HepG2 (cell line): ENCODE measurements at regions not wholly inside any gene's neighbourhood (a gene's known extent, or its start where the extent isn't known, plus 50 kb on each side); places are given as distances from the start of the nearest gene placed in this dataset.

Experiments used
- AHR ChIP-seq: IDR thresholded peaks from 2 replicates; pipeline ENCODE4 v1.6.1; 2018; ENCODE audit warnings: missing genetic modification reagents, missing compliant biosample characterization
- ASH2L ChIP-seq: fragments of 300-600, 200-600 bp; sonication (generic); IDR thresholded peaks from 2 replicates; pipeline ENCODE4 v1.7.0; 2017; ENCODE audit warnings: low read depth, mild to moderate bottlenecking, moderate library complexity, mixed read lengths, low read length; ENCODE audit not compliant: insufficient read length
- EEA1 ChIP-seq: sonication (generic); formaldehyde crosslinking; IDR thresholded peaks from 2 replicates; pipeline ENCODE4 v1.5.1; 2020; ENCODE audit warnings: mild to moderate bottlenecking, missing genetic modification reagents, borderline replicate concordance
- MLXIP ChIP-seq: sonication (generic); formaldehyde crosslinking; IDR thresholded peaks from 2 replicates; pipeline ENCODE4 v1.9.0; 2021; ENCODE audit warnings: missing genetic modification reagents, borderline replicate concordance
- MXD3 ChIP-seq: IDR thresholded peaks from 2 replicates; pipeline ENCODE4 v1.6.1; 2016; ENCODE audit warnings: mild to moderate bottlenecking, missing biosample characterization, missing genetic modification reagents
- MXD4 ChIP-seq: IDR thresholded peaks from 2 replicates; pipeline ENCODE4 v1.6.1; 2016; ENCODE audit warnings: mild to moderate bottlenecking, missing biosample characterization, missing genetic modification reagents
- NFIB ChIP-seq: sonication (generic); formaldehyde crosslinking; IDR thresholded peaks from 2 replicates; pipeline ENCODE4 v1.9.0; 2021; ENCODE audit warnings: missing genetic modification reagents, mild to moderate bottlenecking, borderline replicate concordance
- PBX2 ChIP-seq: IDR thresholded peaks from 2 replicates; pipeline ENCODE4 v1.6.1; 2016; ENCODE audit warnings: control low read depth
- PHF20 ChIP-seq: sonication (generic); formaldehyde crosslinking; IDR thresholded peaks from 2 replicates; pipeline ENCODE4 v1.5.0; 2020; ENCODE audit warnings: mild to moderate bottlenecking, missing genetic modification reagents
- RFX5 ChIP-seq: IDR thresholded peaks from 2 replicates; pipeline ENCODE4 v1.6.1; 2011; ENCODE audit warnings: low read depth, low read length, improper control_type of control experiment
- SAP130 ChIP-seq: IDR thresholded peaks from 2 replicates; pipeline ENCODE4 v1.6.1; 2016; ENCODE audit warnings: low read depth
- TBP ChIP-seq: sonication (generic); formaldehyde crosslinking; IDR thresholded peaks from 2 replicates; pipeline ENCODE4 v1.5.0; 2020; ENCODE audit warnings: missing genetic modification reagents
- TMF1 ChIP-seq: sonication (generic); formaldehyde crosslinking; IDR thresholded peaks from 2 replicates; pipeline ENCODE4 v1.8.1; 2022; ENCODE audit warnings: low read depth, missing genetic modification reagents
- ZBTB34 ChIP-seq: sonication (generic); formaldehyde crosslinking; IDR thresholded peaks from 2 replicates; pipeline ENCODE4 v1.8.0; 2022; ENCODE audit warnings: mild to moderate bottlenecking, missing genetic modification reagents
- ZC3H13 ChIP-seq: sonication (generic); formaldehyde crosslinking; IDR thresholded peaks from 2 replicates; pipeline ENCODE4 v1.8.1; 2023; ENCODE audit warnings: mild to moderate bottlenecking, missing genetic modification reagents, moderate library complexity
- ZNF124 ChIP-seq: sonication (generic); formaldehyde crosslinking; IDR thresholded peaks from 2 replicates; pipeline ENCODE4 v1.4.0; 2020; ENCODE audit warnings: missing genetic modification reagents
- ZNF331 ChIP-seq: sonication (generic); formaldehyde crosslinking; IDR thresholded peaks from 2 replicates; pipeline ENCODE4 v1.4.0; 2020; ENCODE audit warnings: missing genetic modification reagents
- ZNF609 ChIP-seq: sonication (generic); formaldehyde crosslinking; IDR thresholded peaks from 2 replicates; pipeline ENCODE4 v1.4.0; 2020; ENCODE audit warnings: mild to moderate bottlenecking, missing genetic modification reagents, borderline replicate concordance
- ZNF629 ChIP-seq: sonication (generic); formaldehyde crosslinking; conservative IDR thresholded peaks from 2 replicates; pipeline ENCODE4 v1.5.0; 2020; ENCODE audit warnings: missing genetic modification reagents
- ZNF652 ChIP-seq: IDR thresholded peaks from 2 replicates; pipeline ENCODE4 v1.6.1; 2016; ENCODE audit warnings: low read depth, borderline replicate concordance
- ZNF746 ChIP-seq: sonication (generic); formaldehyde crosslinking; IDR thresholded peaks from 2 replicates; pipeline ENCODE4 v1.8.0; 2022; ENCODE audit warnings: mild to moderate bottlenecking, missing genetic modification reagents
- ZSCAN21 ChIP-seq: sonication (generic); formaldehyde crosslinking; IDR thresholded peaks from 2 replicates; pipeline ENCODE4 v1.8.0; 2022; ENCODE audit warnings: mild to moderate bottlenecking, missing genetic modification reagents, moderate library complexity, borderline replicate concordance

- no peak for TF ChIP-seq ZBTB34 (CRISPR knock-in tag)
- TF ChIP-seq NFIB (CRISPR knock-in tag): no peak
- peak; percentile 78 for TF ChIP-seq ZNF609
- no peak for TF ChIP-seq PHF20 (CRISPR knock-in tag)
- no peak; the same call in 1 of the 2 replicates for TF ChIP-seq SAP130
- no peak for TF ChIP-seq ASH2L
- TF ChIP-seq ZC3H13: no peak
- no peak for TF ChIP-seq PBX2 (CRISPR knock-in tag)
- no peak for TF ChIP-seq MLXIP (CRISPR knock-in tag)
- TF ChIP-seq RFX5: no peak
- no peak for TF ChIP-seq TBP (CRISPR knock-in tag)
- no peak for TF ChIP-seq ZNF652 (CRISPR knock-in tag)
- no peak for TF ChIP-seq ZNF124 (CRISPR knock-in tag)
- TF ChIP-seq AHR (CRISPR knock-in tag): no peak
- no peak for TF ChIP-seq MXD3 (CRISPR knock-in tag)
- no peak for TF ChIP-seq MXD4 (CRISPR knock-in tag)
- TF ChIP-seq TMF1 (CRISPR knock-in tag): no peak
- no peak for TF ChIP-seq EEA1 (CRISPR knock-in tag)
- peak; percentile 100 for TF ChIP-seq ZNF629
- TF ChIP-seq ZNF331 (CRISPR knock-in tag): no peak
- TF ChIP-seq ZSCAN21: no peak; the same call in 1 of the 2 replicates
- TF ChIP-seq ZNF746: peak; percentile 64; the same call in 1 of the 2 replicates
These were observed 66.2 kb upstream of the DLK1 start (continued) for GRCh38 chr14:100660498-100660881.
